GM13977 (cell line): ENCODE measurements at regions not wholly inside any gene's neighbourhood (a gene's known extent, or its start where the extent isn't known, plus 50 kb on each side); places are given as distances from the start of the nearest gene placed in this dataset.

Experiments
- DNase-seq: peaks from one replicate; pipeline ENCODE4 v3.0.0; 2012; ENCODE audit warnings: low spot score
- in situ Hi-C: fragments of 300-500 bp; cut with MboI; formaldehyde crosslinking; loops from one replicate; pipeline ENCODE4 v1.12.0; 2022; ENCODE audit warnings: low sequenced_read_pairs, low pct_unique_long_range_greater_than_20kb, mixed read lengths, inconsistent platforms; ENCODE audit not compliant: unreplicated experiment
- TF ChIP-seq, protein P1 (sequence below): IDR thresholded peaks from 2 replicates; pipeline ENCODE4 v1.5.1; 2012; ENCODE audit warnings: mild to moderate bottlenecking, control low read depth; ENCODE audit not compliant: insufficient read depth; ENCODE audit errors: extremely low read depth, missing control alignments

DNA sequence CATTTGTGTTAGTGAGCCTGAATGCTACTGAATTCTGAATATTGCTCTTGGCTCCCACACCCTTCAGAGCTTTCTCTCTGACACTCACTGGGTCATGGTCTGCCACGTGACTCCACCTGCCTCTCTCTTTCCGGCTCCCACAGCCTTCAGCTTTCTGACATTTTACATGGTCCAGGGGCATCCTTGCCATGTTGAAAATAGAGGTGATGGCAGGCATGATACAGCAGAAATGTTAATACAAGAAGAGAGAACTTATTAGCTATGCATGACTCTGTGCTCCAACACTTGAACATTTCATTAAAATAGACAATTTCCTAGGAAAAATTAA lies 90.3 kb upstream of the CLDN5 start:
- DNase-seq, result no peak
- in situ Hi-C loops, result no loop called here
- TF ChIP-seq, protein P1, sequence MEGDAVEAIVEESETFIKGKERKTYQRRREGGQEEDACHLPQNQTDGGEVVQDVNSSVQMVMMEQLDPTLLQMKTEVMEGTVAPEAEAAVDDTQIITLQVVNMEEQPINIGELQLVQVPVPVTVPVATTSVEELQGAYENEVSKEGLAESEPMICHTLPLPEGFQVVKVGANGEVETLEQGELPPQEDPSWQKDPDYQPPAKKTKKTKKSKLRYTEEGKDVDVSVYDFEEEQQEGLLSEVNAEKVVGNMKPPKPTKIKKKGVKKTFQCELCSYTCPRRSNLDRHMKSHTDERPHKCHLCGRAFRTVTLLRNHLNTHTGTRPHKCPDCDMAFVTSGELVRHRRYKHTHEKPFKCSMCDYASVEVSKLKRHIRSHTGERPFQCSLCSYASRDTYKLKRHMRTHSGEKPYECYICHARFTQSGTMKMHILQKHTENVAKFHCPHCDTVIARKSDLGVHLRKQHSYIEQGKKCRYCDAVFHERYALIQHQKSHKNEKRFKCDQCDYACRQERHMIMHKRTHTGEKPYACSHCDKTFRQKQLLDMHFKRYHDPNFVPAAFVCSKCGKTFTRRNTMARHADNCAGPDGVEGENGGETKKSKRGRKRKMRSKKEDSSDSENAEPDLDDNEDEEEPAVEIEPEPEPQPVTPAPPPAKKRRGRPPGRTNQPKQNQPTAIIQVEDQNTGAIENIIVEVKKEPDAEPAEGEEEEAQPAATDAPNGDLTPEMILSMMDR, result no peak

DNA sequence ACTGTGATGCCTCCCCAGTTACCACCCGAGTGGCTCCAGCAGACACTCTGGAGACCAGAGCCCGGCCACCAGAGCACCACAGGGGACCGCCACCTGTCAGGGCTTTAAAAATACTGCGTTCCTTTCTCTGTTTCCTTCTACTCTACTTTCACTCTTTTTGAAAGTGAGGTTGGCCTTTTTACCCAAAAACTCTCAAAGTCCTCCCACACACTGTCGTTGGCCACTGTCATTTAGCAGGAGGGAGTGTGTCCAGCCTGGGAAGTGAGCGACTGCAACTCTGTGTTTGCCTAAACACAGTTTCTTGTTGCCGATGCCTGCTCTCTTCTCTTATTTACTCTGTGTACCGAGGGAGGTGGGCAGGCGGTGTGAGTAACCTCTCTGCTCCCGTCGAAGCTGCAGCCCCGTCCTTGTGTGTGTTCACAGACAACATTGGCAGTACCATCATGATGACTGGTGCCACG lies 90.8 kb upstream of the CLDN5 start:
- in situ Hi-C loops, result no loop called here
- TF ChIP-seq, protein P1, result no peak
- no peak for DNase-seq

DNA sequence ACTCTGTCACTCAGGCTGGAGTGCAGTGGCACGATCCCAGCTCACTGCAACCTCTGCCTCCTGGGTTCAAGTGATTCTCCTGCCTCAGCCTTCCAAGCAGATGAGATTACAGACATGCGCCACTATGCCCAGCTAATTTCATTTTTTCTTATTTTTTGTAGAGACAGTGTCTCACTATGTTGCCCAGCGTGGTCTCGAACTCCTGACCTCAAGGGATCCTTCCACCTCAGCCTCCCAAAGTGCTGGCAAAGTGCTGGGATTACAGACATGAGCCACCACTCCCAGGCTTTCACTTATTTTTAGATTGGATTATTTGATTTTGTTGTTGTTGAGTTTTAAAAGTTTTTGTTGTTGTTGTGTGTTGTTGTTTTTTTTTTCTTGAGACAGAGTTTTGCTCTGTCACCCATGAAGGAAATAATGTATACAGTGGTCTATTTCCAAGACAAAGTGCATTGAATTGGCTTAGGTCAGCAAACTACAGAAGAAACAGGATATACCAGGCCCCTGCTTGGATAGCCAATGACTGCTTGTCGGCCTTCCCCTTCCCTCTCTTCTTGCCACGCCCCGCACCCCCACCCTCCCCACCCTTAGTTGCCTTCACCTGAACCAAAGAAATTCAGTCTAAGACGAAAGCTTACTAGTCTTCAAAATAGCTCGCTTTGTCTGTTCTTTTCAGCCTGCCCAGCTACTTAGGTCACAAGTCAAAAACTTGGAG lies 91.8 kb upstream of the CLDN5 start:
- DNase-seq, result no peak
- in situ Hi-C loops, result no loop called here
- TF ChIP-seq, protein P1, result no peak

DNA sequence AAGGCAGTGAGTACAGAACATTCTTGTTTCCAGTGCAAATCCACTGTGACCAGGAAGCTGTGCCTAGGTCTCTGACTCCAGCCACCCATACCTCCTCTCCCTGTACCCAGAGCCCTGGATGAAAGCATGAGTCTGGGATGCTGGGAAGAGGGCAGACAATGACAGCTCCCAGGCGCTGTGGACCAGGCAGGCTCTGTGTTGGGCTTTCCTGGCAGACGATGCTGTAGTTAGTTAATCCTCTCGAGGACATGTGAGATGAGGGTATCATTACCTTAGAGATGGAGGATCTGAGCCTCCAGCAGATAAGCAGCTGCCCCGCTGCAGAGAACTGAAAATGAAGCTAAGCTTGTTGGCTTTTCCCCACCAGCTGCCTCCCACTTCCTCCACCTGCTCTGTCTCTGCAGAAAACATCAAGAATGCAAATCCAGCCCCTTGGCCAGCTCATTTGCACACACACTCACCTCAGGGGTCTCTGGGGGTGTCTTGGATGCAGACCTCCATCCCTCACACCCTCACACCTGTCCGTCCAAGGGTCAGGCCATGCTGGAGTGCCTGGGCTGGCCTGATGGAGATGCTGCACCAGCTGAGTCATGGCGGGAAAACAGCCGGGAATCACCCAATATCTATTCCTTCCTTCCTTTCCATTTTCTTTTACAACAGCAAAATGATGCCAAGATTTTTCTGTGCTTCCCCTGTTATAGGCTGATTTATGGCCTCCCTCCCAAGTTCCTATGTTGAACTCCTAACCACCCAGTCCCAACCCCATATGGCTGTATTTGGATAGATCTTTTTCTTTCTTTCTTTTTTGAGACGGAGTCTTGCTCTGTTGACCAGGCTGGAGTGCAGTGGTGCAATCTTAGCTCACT lies 94.9 kb upstream of the SEPTIN5 start:
- TF ChIP-seq, protein P1, result no peak
- DNase-seq, result peak; percentile 77

DNA sequence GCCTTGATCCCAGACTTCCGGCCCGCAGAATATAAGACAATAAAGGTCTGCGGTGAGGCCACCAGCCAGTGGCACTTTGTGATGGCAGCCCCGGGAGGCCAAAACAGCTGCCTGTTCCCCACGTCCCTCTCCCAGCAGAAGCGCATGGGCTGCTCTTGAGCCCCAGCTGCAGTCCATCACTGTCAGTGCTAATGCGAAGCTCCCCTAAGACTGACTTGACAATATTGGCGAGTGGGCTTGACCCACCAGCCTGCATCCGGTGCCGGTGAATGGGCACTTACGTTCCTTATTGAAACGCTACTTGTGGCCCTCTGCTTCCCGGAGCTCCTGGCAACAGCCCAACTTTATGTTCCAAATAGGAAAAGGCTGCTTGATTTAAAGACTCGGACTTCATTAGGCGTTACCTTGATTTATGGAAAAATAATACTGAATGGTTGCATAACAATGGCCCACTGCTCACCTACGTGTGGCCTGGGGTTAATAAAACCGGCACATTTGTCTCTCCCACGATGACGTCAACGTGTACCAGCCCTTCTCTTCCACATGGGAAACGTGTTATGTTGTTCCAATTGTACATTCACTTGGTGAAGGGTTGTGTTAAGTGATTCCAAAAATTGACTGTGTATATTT lies 93.4 kb upstream of the SEPTIN5 start:
- in situ Hi-C loops, result no loop called here
- TF ChIP-seq, protein P1, result no peak
- no peak for DNase-seq

More for the DNA sequence above, 94.9 kb upstream of the SEPTIN5 start:
- in situ Hi-C loops, result no loop called here

DNA sequence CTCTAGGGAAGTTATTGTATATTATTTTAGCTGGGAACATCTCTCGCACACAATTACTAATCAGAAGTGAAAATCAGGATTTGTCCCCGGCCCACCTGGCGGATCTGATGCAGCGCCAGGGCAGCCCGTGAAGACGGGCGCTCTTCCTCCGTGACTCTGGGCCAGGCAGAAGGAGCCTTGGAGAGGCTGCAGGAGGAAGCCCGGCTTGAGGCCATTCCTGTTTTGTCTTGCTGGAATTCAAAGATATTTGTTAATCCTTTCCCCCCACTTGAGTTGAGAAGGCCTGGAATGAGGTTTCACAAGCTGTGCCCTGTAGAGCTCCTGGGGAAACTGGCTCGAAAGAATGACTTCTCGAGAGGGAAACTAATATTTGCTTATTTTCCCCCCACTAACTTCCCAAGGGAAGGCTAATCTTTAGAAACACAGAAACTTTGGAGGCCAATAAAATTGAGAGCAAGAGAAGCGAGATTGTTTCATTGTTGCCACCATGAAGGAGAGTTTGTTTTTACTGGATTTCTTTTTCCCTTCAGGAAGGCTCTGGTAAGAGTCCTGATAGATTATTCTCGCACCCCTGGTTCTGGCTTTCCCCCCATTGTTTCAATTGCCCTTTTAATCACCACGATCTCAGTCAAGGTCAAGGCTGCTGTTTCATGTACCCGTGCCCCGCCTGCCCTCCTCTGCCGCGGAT lies 92.8 kb upstream of the SEPTIN5 start:
- no peak for DNase-seq

More for the DNA sequence above, 92.8 kb upstream of the SEPTIN5 start:
- in situ Hi-C loops, result no loop called here
- TF ChIP-seq, protein P1, result no peak
